Duodenal mucosa (tissue), 2 donors: ENCODE measurements at regions not wholly inside any gene's neighbourhood (a gene's known extent, or its start where the extent isn't known, plus 50 kb on each side); places are given as distances from the start of the nearest gene placed in this dataset.

Source experiments
- H3K27ac ChIP-seq: one replicate; pipeline ENCODE4 v1.7.0; 2013; ENCODE audit warnings: low read depth, low read length
- H3K27me3 ChIP-seq, 2 donors: one replicate each; pipeline ENCODE4 v1.7.0; 2013; ENCODE audit warnings: low read length in 2 of 2, control low read depth in 1 of 2; ENCODE audit not compliant: insufficient read depth in 2 of 2, control insufficient read depth in 1 of 2
- H3K36me3 ChIP-seq, 2 donors: one replicate each; pipeline ENCODE4 v1.7.0; 2013; ENCODE audit warnings: low read length in 2 of 2, control low read depth in 1 of 2; ENCODE audit not compliant: insufficient read depth in 2 of 2, control insufficient read depth in 1 of 2
- H3K4me1 ChIP-seq, 2 donors: one replicate each; pipeline ENCODE4 v1.7.0; 2013; ENCODE audit warnings: low read length in 2 of 2, control low read depth in 1 of 2; ENCODE audit not compliant: insufficient read depth in 2 of 2, control insufficient read depth in 1 of 2
- H3K4me3 ChIP-seq, 2 donors: one replicate each; pipeline ENCODE4 v1.7.0; 2013; ENCODE audit warnings: low read length in 2 of 2, low read depth in 1 of 2
- H3K9ac ChIP-seq, 2 donors: one replicate each; pipeline ENCODE4 v1.7.0; 2013; ENCODE audit warnings: low read length in 2 of 2, low read depth in 1 of 2
- H3K9me3 ChIP-seq, 2 donors: one replicate each; pipeline ENCODE4 v1.7.0; 2013; ENCODE audit warnings: low read length in 2 of 2, control low read depth in 1 of 2; ENCODE audit not compliant: control insufficient read depth in 1 of 2

- Histone ChIP-seq H3K4me3 (no peak overlapping the region), H3K4me1 (no peaks in the 10 kb centered on the region), H3K36me3 (no peaks in the 10 kb centered on the region), H3K27me3 (peaks cover 0 to 14% of the 10 kb centered on the region in 2 donors), H3K9me3 (no peaks in the 10 kb centered on the region), H3K27ac (no peak overlapping the region), H3K9ac (no peak overlapping the region)
Measured at GRCh38 chr1:157287462-157287861, 149.3 kb upstream of the ETV3 start.

- Histone ChIP-seq H3K9me3 (no peaks in the 10 kb centered on the region), H3K27me3 (peaks cover 0 to 10% of the 10 kb centered on the region in 2 donors), H3K27ac (no peak overlapping the region)
Measured at GRCh38 chr1:157286646-157287420, 148.6 kb upstream of the ETV3 start.

DNA sequence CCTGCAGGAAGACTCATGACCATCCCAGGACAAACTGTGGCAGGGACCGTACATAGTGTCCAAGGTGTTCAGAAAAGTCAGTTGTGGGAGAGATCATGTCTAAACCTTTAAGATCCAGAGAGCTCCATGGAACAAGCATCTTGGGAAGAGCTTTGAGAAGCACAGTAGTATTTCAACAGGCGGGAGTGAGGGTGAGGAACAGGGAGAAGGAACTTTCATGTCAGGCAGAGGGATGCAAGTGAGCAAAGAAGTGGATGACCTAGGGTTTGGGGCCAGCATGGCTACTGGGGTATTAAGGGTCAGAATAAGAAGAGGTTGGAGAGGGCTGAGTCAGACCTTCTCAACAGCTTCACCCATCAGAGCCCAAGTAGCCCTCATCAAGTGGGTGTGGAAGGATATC, 147.9 kb upstream of the ETV3 start:
- H3K4me3 ChIP-seq = no peak overlapping the region
- H3K4me1 ChIP-seq = no peaks in the 10 kb centered on the region
- no peaks in the 10 kb centered on the region for H3K36me3 ChIP-seq
- peaks cover 0 to 10% of the 10 kb centered on the region in 2 donors for H3K27me3 ChIP-seq
- no peak overlapping the region for H3K27ac ChIP-seq
- no peak overlapping the region for H3K9ac ChIP-seq
- H3K9me3 ChIP-seq = no peaks in the 10 kb centered on the region

More at GRCh38 chr1:157286646-157287420, 148.6 kb upstream of the ETV3 start:
- no peak overlapping the region for H3K4me3 ChIP-seq
- H3K36me3 ChIP-seq = no peaks in the 10 kb centered on the region
- H3K9ac ChIP-seq = no peak overlapping the region
- H3K4me1 ChIP-seq = no peaks in the 10 kb centered on the region

GRCh38 chr1:157284451-157284850, 146.3 kb upstream of the ETV3 start:
- H3K4me1 ChIP-seq = no peaks in the 10 kb centered on the region
- H3K4me3 ChIP-seq = no peak overlapping the region
- H3K27ac ChIP-seq = no peak overlapping the region
- H3K9me3 ChIP-seq = no peaks in the 10 kb centered on the region
- peaks cover 0 to 8% of the 10 kb centered on the region in 2 donors for H3K27me3 ChIP-seq
- H3K36me3 ChIP-seq = no peaks in the 10 kb centered on the region
- no peak overlapping the region for H3K9ac ChIP-seq

DNA sequence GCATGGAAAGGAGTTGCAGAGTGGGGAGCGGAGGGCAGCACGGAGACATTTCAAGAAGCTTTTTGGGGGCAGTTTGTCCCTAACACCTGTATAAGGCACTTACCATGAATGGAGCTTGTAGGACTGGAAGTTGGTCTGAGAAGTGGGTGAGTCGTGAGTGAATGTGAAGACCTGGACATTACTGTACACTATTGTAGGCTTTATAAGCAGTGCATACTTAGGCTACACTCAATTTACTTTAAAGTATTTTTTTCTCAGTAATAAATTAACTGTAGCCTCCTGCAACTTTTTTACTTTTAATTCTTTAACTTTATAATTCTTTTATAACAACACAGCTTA, 141.6 kb upstream of the ETV3 start:
- no peaks in the 10 kb centered on the region for H3K4me1 ChIP-seq
- H3K9me3 ChIP-seq = no peaks in the 10 kb centered on the region
- H3K9ac ChIP-seq = no peak overlapping the region
- H3K27ac ChIP-seq = no peak overlapping the region
- no peaks in the 10 kb centered on the region for H3K36me3 ChIP-seq
- H3K27me3 ChIP-seq = peaks cover 0 to 6% of the 10 kb centered on the region in 2 donors
- H3K4me3 ChIP-seq = no peak overlapping the region

GRCh38 chr1:157279138-157279801, 141.1 kb upstream of the ETV3 start:
- H3K9me3 ChIP-seq = no peaks in the 10 kb centered on the region
- no peak overlapping the region for H3K9ac ChIP-seq
- no peak overlapping the region for H3K4me3 ChIP-seq
- no peak overlapping the region for H3K27ac ChIP-seq
- H3K36me3 ChIP-seq = no peaks in the 10 kb centered on the region
- H3K27me3 ChIP-seq = peaks cover 0 to 4% of the 10 kb centered on the region in 2 donors
- no peaks in the 10 kb centered on the region for H3K4me1 ChIP-seq

DNA sequence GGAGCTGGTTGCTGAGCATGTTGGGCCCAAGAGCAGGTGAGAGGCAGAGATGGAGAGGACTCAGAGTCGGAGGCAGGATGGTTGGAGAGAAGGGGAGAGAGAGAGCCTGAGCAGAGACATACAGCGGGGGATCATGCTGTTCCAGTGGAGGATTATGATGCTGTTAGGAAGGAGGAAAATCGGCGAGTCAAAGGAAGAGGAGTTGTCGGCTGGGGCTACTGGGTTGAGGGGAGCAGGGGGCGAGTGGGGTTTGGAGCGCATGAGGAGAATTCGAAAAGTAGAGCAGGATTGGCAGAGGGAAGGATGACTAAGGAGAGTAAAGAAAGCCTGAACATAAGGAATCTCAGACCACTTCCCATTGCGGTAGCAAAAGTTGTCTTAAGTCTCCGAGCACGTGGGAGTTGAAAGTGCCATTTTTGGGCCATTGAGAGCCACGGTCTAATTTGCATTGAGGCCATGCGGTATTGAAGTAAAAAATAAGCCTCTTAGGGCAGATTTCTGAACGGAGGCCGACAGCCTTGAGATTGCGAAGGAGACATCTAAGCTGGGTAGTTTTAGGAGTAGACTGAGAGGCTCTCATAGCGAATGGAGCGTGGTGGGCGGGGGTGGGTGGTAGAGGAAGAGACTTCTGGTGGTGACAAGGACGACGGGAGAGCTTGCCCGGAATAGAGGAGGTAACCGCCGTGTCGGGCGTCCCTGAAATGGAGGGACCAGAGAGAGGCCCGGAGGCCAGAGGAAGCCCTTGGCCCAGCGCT, 140.4 kb upstream of the ETV3 start:
- H3K27me3 ChIP-seq = no peaks in the 10 kb centered on the region
- no peak overlapping the region for H3K27ac ChIP-seq
- H3K4me1 ChIP-seq = no peaks in the 10 kb centered on the region
- H3K9ac ChIP-seq = no peak overlapping the region
- no peaks in the 10 kb centered on the region for H3K36me3 ChIP-seq
- no peaks in the 10 kb centered on the region for H3K9me3 ChIP-seq
- no peak overlapping the region for H3K4me3 ChIP-seq

GRCh38 chr1:157277913-157278312, 139.7 kb upstream of the ETV3 start:
- Histone ChIP-seq H3K36me3 (no peaks in the 10 kb centered on the region), H3K27ac (no peak overlapping the region), H3K4me1 (no peaks in the 10 kb centered on the region), H3K27me3 (no peaks in the 10 kb centered on the region), H3K9ac (no peak overlapping the region), H3K9me3 (no peaks in the 10 kb centered on the region), H3K4me3 (no peak overlapping the region)

- Histone ChIP-seq H3K4me1 (no peaks in the 10 kb centered on the region), H3K9me3 (no peaks in the 10 kb centered on the region), H3K36me3 (no peaks in the 10 kb centered on the region), H3K27ac (no peak overlapping the region), H3K27me3 (no peaks in the 10 kb centered on the region), H3K9ac (no peak overlapping the region), H3K4me3 (no peak overlapping the region)
Measured at GRCh38 chr1:157277281-157277680, 139.1 kb upstream of the ETV3 start.
